Neuronal stem cell (in vitro differentiated cells): ENCODE measurements at regions not wholly inside any gene's neighbourhood (a gene's known extent, or its start where the extent isn't known, plus 50 kb on each side); places are given as distances from the start of the nearest gene placed in this dataset.

Source experiments
- DNase-seq: peaks from one replicate; pipeline ENCODE4 v3.0.0-alpha.2; 2013; ENCODE audit warnings: low spot score
- H2AFZ ChIP-seq: one replicate; pipeline ENCODE4 v1.6.1; 2013; ENCODE audit warnings: mild to moderate bottlenecking, low read length, inconsistent platforms
- H2AK5ac ChIP-seq: 2 replicates; pipeline ENCODE4 v1.6.1; 2013; ENCODE audit warnings: low read depth, mild to moderate bottlenecking, inconsistent platforms, low read length, moderate library complexity, mixed read lengths
- H2BK120ac ChIP-seq: 2 replicates; pipeline ENCODE4 v1.6.1; 2013; ENCODE audit warnings: low read depth, mild to moderate bottlenecking, inconsistent platforms, low read length, moderate library complexity, mixed read lengths
- H2BK12ac ChIP-seq: one replicate; pipeline ENCODE4 v1.6.1; 2013; ENCODE audit warnings: low read length, inconsistent platforms
- H2BK15ac ChIP-seq: 2 replicates; pipeline ENCODE4 v1.6.1; 2013; ENCODE audit warnings: mild to moderate bottlenecking, low read length, inconsistent platforms, mixed read lengths
- H2BK5ac ChIP-seq: one replicate; pipeline ENCODE4 v1.6.1; 2013; ENCODE audit warnings: inconsistent platforms, mild to moderate bottlenecking, low read length, moderate library complexity
- H3K14ac ChIP-seq: one replicate; pipeline ENCODE4 v1.6.1; 2013; ENCODE audit warnings: low read length, inconsistent platforms
- H3K18ac ChIP-seq: 2 replicates; pipeline ENCODE4 v1.6.1; 2013; ENCODE audit warnings: low read length, inconsistent platforms
- H3K23ac ChIP-seq: 2 replicates; pipeline ENCODE4 v1.6.1; 2013; ENCODE audit warnings: low read depth, mild to moderate bottlenecking, mixed read lengths, low read length, inconsistent platforms; ENCODE audit not compliant: poor library complexity
- H3K27ac ChIP-seq: replicated peaks from 3 replicates; pipeline ENCODE4 v1.5.1; 2013; ENCODE audit warnings: low read length, inconsistent platforms
- H3K27me3 ChIP-seq, 3 experiments: 2 replicates each; pipeline ENCODE4 v1.6.1; 2013; ENCODE audit warnings: low read length in 3 of 3, mild to moderate bottlenecking in 2 of 3, inconsistent platforms in 1 of 3, low read depth in 1 of 3, mixed read lengths in 1 of 3, moderate library complexity in 1 of 3; ENCODE audit not compliant: control insufficient read depth in 3 of 3, insufficient read depth in 3 of 3
- H3K36me3 ChIP-seq, 2 donors: replicated peaks in 1 of 2; 2 replicates each; pipeline ENCODE4 v1.6.1; 2013; ENCODE audit warnings: low read length in 2 of 2; ENCODE audit not compliant: control insufficient read depth in 2 of 2, insufficient read depth in 2 of 2
- H3K4ac ChIP-seq: 2 replicates; pipeline ENCODE4 v1.6.1; 2013; ENCODE audit warnings: inconsistent platforms, mild to moderate bottlenecking, low read length, moderate library complexity
- H3K4me1 ChIP-seq, 2 donors: 1 replicate in 1 of 2; 2 replicates in 1 of 2; pipeline ENCODE4 v1.6.1; 2013; ENCODE audit warnings: low read length in 2 of 2, low read depth in 1 of 2; ENCODE audit not compliant: control insufficient read depth in 2 of 2, insufficient read depth in 1 of 2
- H3K4me2 ChIP-seq: one replicate; pipeline ENCODE4 v1.6.1; 2013; ENCODE audit warnings: mild to moderate bottlenecking, low read length, inconsistent platforms; ENCODE audit not compliant: insufficient read depth, poor library complexity, severe bottlenecking
- H3K4me3 ChIP-seq, 2 donors: 2 replicates each; pipeline ENCODE4 v1.5.1; 2013; ENCODE audit warnings: low read length in 2 of 2, mild to moderate bottlenecking in 2 of 2, inconsistent platforms in 1 of 2, moderate library complexity in 1 of 2
- H3K79me1 ChIP-seq: one replicate; pipeline ENCODE4 v1.6.1; 2013; ENCODE audit warnings: low read depth, mild to moderate bottlenecking, inconsistent platforms, low read length, moderate library complexity
- H3K9ac ChIP-seq: one replicate; pipeline ENCODE4 v1.6.1; 2013; ENCODE audit warnings: mild to moderate bottlenecking, low read depth, low read length, inconsistent platforms; ENCODE audit not compliant: poor library complexity
- H3K9me3 ChIP-seq, 2 donors: replicated peaks in 1 of 2; 2 replicates each; pipeline versions ENCODE3 to v1.6.1; 2013; ENCODE audit warnings: low read length in 2 of 2, mild to moderate bottlenecking in 2 of 2, inconsistent platforms in 1 of 2, low read depth in 1 of 2, mixed read lengths in 1 of 2, moderate library complexity in 1 of 2; ENCODE audit not compliant: control insufficient read depth in 2 of 2, insufficient read depth in 1 of 2
- H4K8ac ChIP-seq: one replicate; pipeline ENCODE4 v1.6.1; 2013; ENCODE audit warnings: low read depth, mild to moderate bottlenecking, inconsistent platforms, low read length, moderate library complexity
- H4K91ac ChIP-seq: one replicate; pipeline ENCODE4 v1.6.1; 2013; ENCODE audit warnings: low read length, low read depth, mild to moderate bottlenecking, inconsistent platforms; ENCODE audit not compliant: poor library complexity
- WGBS, 2 donors: extraction: QIAGEN DNeasy Blood & Tissue Kit; methylation state at CpG; one replicate each; pipeline ENCODE4 v1.1.7; 2013; ENCODE audit warnings: missing lambda C conversion rate in 2 of 2, mixed read lengths in 1 of 2; ENCODE audit not compliant: insufficient read length in 2 of 2, insufficient replicate concordance in 1 of 2; ENCODE audit errors: extremely low coverage in 2 of 2; 5-methylcytosine and 5-hydroxymethylcytosine counted together

- H3K18ac ChIP-seq = no peak overlapping the region
- H3K79me1 ChIP-seq = no peaks in the 10 kb centered on the region
- H3K27ac ChIP-seq = no peak overlapping the region
- no CpG with 5 or more reads among the region's 2 CpGs for WGBS, 2 donors
- H4K8ac ChIP-seq = no peak overlapping the region
- H2BK120ac ChIP-seq = no peak overlapping the region
- no peak overlapping the region for H3K14ac ChIP-seq
- H3K4me2 ChIP-seq = no peak overlapping the region
- no peaks in the 10 kb centered on the region for H3K36me3 ChIP-seq
- peaks cover 0 to 3% (median 0%) of the 10 kb centered on the region in 3 experiments for H3K27me3 ChIP-seq
- H4K91ac ChIP-seq = no peak overlapping the region
- no peak overlapping the region for H2BK12ac ChIP-seq
- no peak overlapping the region for H3K4ac ChIP-seq
- H3K9me3 ChIP-seq = peaks cover 0 to 6% of the 10 kb centered on the region in 2 donors
- no peak overlapping the region for H2BK15ac ChIP-seq
- no peak overlapping the region for H2BK5ac ChIP-seq
- H3K9ac ChIP-seq = no peak overlapping the region
- DNase-seq = no peak
- H2AK5ac ChIP-seq = no peak overlapping the region
- H3K4me1 ChIP-seq = no peaks in the 10 kb centered on the region
- H3K4me3 ChIP-seq = no peak overlapping the region
- H2AFZ ChIP-seq = no peak overlapping the region
- no peak overlapping the region for H3K23ac ChIP-seq
Measured at GRCh38 chr6:99177736-99178135, 171.7 kb downstream of the FAXC start.

- H3K36me3 ChIP-seq = no peaks in the 10 kb centered on the region
- H2BK15ac ChIP-seq = no peak overlapping the region
- no peak overlapping the region for H3K23ac ChIP-seq
- no peak overlapping the region for H3K9ac ChIP-seq
- no peak overlapping the region for H3K14ac ChIP-seq
- no peak overlapping the region for H2BK12ac ChIP-seq
- no peaks in the 10 kb centered on the region for H3K4me1 ChIP-seq
- H3K79me1 ChIP-seq = no peaks in the 10 kb centered on the region
- H2AFZ ChIP-seq = no peak overlapping the region
- no peak overlapping the region for H2AK5ac ChIP-seq
- no peak overlapping the region for H3K18ac ChIP-seq
- no peak overlapping the region for H4K8ac ChIP-seq
- H4K91ac ChIP-seq = no peak overlapping the region
- no peaks in the 10 kb centered on the region for H3K9me3 ChIP-seq
- no peak overlapping the region for H2BK120ac ChIP-seq
- H3K4me2 ChIP-seq = no peak overlapping the region
- no peak overlapping the region for H3K4me3 ChIP-seq
- H2BK5ac ChIP-seq = no peak overlapping the region
- no peak for DNase-seq
- peaks cover 0 to 3% (median 0%) of the 10 kb centered on the region in 3 experiments for H3K27me3 ChIP-seq
- no peak overlapping the region for H3K4ac ChIP-seq
- H3K27ac ChIP-seq = no peak overlapping the region
Measured at GRCh38 chr6:99165838-99166237, 183.6 kb downstream of the FAXC start.

GRCh38 chr6:99152347-99152643 is 197.2 kb downstream of the FAXC start:
- H3K23ac ChIP-seq = no peak overlapping the region
- H3K18ac ChIP-seq = no peak overlapping the region
- no peak overlapping the region for H3K14ac ChIP-seq
- no peak overlapping the region for H3K9ac ChIP-seq
- H3K4me3 ChIP-seq = no peak overlapping the region
- whole genome bisulfite sequencing, 2 donors = no CpG with 5 or more reads among the region's 3 CpGs
- DNase-seq = no peak
- H3K9me3 ChIP-seq = no peaks in the 10 kb centered on the region
- no peaks in the 10 kb centered on the region for H3K79me1 ChIP-seq
- H3K27me3 ChIP-seq = peaks cover 0 to 5% (median 0%) of the 10 kb centered on the region in 3 experiments
- H3K27ac ChIP-seq = no peak overlapping the region
- H3K4ac ChIP-seq = no peak overlapping the region
- no peak overlapping the region for H2AFZ ChIP-seq
- no peak overlapping the region for H2BK120ac ChIP-seq
- H4K91ac ChIP-seq = no peak overlapping the region
- no peak overlapping the region for H2BK5ac ChIP-seq
- no peak overlapping the region for H3K4me2 ChIP-seq
- H4K8ac ChIP-seq = no peak overlapping the region
- no peaks in the 10 kb centered on the region for H3K4me1 ChIP-seq
- no peak overlapping the region for H2BK15ac ChIP-seq
- H3K36me3 ChIP-seq = no peaks in the 10 kb centered on the region
- no peak overlapping the region for H2BK12ac ChIP-seq
- no peak overlapping the region for H2AK5ac ChIP-seq

GRCh38 chr6:99151634-99152346 is 197.7 kb downstream of the FAXC start:
- H3K4me3 ChIP-seq = no peak overlapping the region
- H2BK15ac ChIP-seq = no peak overlapping the region
- no peak overlapping the region for H3K18ac ChIP-seq
- no peak overlapping the region for H4K91ac ChIP-seq
- H3K9me3 ChIP-seq = no peaks in the 10 kb centered on the region
- H4K8ac ChIP-seq = no peak overlapping the region
- no peak overlapping the region for H3K9ac ChIP-seq
- H3K4me2 ChIP-seq = no peak overlapping the region
- H3K14ac ChIP-seq = no peak overlapping the region
- H2BK120ac ChIP-seq = no peak overlapping the region
- H3K27ac ChIP-seq = no peak overlapping the region
- WGBS, 2 donors = no CpG with 5 or more reads among the region's 11 CpGs
- no peaks in the 10 kb centered on the region for H3K36me3 ChIP-seq
- no peak overlapping the region for H3K23ac ChIP-seq
- peaks cover 0 to 5% (median 0%) of the 10 kb centered on the region in 3 experiments for H3K27me3 ChIP-seq
- DNase-seq = peak; percentile 42
- no peak overlapping the region for H3K4ac ChIP-seq
- no peak overlapping the region for H2BK5ac ChIP-seq
- H2AK5ac ChIP-seq = no peak overlapping the region
- no peaks in the 10 kb centered on the region for H3K79me1 ChIP-seq
- H2BK12ac ChIP-seq = no peak overlapping the region
- no peak overlapping the region for H2AFZ ChIP-seq
- no peaks in the 10 kb centered on the region for H3K4me1 ChIP-seq
